C1 segment of cervical spinal cord (tissue), 14 donors: ENCODE measurements at regions not wholly inside any gene's neighbourhood (a gene's known extent, or its start where the extent isn't known, plus 50 kb on each side); places are given as distances from the start of the nearest gene placed in this dataset.
"Not testable (repeated sequence)": the region's sequence is repeated elsewhere in the genome, so short reads cannot be mapped to it uniquely, and the experiment has no call there.

Source experiments
- DNase-seq, 14 donors: peaks; one replicate each; lab custom pipeline; 2025; lab: John Stamatoyannopoulos, UW

DNA sequence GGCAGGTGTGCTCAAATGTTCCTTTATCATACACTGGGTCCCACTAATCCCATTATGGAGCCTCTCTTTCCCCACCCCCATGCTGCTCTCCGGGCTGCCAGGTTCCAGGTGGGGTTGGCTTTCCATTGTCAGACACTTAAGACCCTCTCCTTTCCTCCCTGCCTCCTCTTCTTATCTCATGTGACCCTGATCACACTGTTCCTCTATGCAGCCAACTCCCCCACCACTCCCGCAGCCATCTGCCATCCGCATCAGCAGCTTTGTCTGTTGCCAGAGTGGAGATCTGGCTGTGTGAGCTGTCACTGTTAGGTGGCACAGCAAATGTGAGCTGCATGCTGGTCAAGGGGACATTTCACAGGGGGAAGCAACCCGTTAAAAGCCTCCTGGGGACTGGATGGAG is 391.4 kb downstream of the TNS3 start:
- peak in 1 of 14 donors; percentile 66 for DNase-seq

DNA sequence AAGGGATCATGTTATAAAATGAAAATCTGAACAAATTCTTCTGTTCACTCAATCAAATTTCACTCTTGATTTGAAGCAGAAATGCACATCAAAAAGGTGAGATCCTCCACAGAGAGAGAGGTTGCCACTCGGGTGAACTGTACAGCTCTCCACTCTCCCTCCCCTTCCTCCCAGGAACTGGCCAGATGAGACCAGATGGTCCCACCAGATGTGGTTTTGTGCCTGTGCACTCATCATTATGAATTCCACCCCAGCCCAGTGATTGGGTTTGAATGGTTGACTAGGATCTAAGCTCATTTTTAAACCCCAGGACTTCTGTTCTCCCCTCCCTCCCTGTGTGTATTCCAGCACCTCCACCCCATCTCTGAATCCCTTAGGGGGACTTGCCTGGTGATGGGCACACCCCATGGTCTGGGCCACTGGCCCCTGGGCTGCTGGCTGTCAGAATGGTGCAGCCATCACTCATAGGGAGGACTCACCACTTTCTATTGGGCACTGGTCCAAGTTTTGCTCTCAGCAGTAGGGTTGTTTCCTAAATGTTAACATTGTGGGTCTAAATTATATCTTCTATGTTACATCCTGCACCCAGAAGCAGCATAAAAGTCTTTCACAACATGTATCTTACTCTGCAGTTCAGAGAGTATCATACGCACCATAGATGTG is 393.1 kb downstream of the TNS3 start:
- DNase-seq, result no peak

DNA sequence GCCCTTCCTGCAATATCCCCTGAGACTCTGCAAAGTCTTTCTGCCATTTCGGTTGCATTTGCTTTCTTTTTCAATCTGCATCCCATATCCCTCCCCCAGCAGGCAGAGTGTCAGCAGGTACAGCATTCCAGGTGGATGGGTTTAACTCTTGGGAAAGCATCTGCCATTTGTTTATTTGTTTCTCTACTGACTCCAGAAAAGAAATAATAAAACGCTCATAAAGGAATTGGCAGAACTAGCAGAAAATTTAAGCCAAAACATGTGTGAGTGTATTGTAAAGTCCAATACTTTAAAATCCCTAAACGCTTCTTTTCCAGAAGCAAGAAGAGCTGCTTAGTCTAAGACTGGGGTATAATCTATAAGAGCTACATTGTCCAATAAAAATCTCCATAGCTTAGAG is 393.8 kb downstream of the TNS3 start:
- DNase-seq, result no peak

DNA sequence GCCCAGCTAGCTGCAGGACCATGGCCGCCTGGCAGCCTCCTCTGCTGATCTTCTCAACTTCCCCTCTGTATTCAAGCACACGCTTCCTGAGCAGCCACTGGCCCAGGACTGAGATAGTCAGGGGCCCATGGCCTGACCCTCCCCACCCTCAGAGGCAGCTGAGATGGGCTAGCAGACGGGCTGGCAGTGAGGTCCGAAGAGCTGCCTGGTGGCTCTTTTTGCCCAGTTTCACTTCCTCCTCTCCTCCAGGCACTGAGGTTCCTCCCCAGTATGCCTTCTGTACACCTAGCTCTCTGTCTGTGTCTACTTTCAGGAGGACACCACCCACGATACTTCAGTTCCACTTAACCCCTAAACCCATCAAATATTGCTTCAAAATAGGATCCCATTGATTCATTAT is 395.6 kb downstream of the TNS3 start:
- DNase-seq, result peak in 4 of 14 donors; percentile 8 to 27 (median 16)

DNA sequence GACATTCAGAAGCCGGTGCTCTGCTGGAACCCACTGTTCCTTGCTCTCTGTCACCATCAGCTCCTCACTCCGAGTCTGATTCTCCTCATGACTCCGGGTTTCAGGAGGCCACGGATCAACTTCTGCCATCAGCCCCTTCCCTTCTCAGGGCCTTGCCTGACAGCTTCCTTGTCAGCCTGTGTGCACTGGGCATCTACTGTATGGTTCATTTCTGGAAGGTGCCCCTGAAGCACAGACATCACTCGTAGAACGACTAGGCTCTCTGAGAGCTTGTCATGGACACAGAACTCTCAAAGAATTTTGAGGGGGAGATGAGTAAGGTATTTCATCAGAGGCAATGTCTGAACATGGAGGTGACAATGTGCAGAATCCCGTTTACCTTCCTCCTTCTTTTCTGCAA is 396.1 kb downstream of the TNS3 start:
- no peak for DNase-seq

DNA sequence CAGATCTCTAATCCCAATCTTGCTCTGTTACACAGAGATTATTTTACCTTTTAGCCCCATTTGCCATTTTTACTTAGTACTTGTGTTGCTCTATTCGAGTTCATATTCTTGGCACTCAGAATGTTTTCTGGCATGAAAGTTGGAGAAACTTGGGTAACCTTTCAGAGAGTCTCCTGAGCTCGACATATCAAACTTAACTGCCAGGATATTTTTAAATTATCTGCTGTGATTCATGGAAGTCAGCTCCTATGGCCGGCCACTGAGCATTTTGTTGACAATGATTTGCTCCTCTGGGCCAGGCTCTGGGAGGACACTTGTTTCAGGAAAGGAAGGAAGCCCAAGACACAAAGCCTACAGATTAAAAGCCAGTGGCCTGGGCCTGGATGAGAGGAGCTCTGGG is 396.7 kb downstream of the TNS3 start:
- no peak for DNase-seq

DNA sequence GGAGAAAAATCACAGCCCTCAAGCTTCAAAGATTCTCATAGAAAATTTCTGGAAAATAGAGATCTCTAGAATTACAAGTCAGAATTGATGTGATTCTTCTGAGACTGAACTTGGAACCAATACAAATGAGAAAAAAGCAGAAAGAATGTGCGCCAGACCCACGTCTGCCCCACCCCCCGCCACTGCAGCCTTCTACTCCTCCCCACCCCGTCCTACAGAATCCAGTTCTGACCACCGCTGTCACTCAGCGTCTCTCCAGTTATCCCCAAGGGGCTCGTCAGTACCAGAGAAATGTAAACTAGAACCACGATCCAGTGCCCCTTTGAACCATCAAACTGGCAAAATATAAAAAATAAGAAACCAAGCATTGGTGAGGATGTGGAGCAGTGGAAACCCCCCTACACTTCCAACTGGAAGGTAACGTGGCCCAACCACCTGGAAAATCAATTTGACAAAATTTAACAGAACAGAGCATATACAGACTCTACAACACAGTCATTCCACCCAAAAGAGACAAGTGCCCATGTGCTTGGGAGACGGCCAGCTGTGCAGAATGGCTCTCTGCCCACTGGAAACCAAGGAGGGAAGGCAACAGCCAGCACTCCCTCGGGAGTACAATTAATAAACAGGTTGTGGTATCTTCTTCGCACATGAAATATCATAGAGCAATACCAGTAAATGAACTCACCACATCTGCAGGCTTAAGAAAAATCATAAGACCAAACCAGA is 397.9 kb downstream of the TNS3 start:
- DNase-seq, result peak in 3 of 14 donors; percentile 9 to 14 (median 13)

DNA sequence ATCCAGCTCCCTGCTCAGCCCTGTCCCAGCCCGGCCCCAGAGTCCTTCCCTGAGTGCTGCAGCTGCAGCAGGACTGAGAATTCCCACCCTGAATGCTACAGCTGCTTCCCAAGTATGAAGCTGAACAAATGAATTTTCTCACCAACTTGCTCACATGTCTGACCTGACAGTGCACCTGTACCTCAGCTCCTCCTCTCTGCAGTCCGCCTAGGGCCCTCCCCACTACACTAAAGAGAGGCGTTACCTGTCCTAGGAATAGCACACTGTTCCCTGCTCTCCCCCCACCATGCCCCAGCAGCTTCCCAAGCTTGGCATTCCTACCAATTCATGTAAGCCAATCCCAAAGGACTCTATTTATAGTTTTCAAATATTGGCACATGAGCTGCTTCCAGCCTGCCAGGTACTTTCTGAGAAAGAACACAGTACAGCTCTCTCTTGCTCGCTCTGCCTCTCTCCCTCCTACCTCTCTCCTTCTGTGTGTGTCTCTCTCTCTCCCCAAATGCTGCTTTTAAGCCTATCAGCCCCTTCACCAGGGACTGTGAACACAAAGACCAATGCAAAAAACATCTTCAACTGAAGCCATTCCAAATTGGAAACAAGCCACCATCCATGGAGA is 400.1 kb downstream of the TNS3 start:
- peak in 1 of 14 donors; percentile 80 for DNase-seq

DNA sequence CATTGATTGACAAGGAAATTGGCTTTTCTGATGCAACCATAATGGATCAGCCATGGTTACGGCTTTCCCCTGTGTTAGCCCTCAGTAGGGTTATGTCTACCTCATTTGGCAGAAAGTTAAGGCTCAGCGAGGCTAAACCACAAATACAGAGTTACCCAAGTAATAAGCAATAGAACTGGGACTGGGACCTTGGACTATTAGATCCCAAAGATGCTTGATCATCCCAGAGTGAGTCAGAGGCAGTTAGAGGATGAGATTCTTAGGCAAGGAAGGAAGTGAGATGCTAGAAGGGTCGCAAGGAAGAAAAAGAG is 401.4 kb downstream of the TNS3 start:
- no peak for DNase-seq

DNA sequence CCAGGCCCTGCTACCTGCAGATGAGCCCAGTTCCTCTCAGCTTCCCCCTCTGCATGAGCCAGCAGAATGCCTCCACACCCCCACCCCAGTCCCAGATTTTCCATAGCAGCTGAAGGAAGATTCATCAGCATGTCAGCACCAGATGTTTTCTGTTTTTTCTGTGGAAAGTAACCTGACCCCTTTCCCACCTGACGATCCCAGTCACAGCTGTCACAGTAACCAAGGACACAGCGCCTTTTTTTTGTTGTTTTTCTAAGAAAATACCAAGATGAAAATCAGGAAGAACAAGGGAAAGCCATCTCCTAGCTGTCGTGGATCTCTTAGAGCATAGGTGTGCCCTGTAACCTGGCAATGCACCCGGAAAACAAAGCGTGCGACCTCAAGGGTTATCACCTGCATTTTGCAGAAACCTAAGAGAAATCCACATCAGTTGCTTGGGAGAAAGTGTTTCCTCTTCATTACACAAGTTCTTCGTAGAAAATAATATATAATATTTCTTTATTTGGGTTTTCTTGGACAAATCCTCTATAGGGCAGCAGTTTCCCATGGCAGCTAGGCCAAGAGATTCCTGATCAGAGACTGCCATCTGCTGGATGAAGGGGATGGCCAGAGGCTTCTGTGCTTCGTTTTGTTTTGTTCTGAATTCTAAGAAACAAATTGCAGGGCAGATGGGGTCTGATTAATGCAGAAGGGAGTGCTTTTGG is 401.9 kb downstream of the TNS3 start:
- DNase-seq, result peak in 3 of 14 donors; percentile 15 to 56 (median 25)

DNA sequence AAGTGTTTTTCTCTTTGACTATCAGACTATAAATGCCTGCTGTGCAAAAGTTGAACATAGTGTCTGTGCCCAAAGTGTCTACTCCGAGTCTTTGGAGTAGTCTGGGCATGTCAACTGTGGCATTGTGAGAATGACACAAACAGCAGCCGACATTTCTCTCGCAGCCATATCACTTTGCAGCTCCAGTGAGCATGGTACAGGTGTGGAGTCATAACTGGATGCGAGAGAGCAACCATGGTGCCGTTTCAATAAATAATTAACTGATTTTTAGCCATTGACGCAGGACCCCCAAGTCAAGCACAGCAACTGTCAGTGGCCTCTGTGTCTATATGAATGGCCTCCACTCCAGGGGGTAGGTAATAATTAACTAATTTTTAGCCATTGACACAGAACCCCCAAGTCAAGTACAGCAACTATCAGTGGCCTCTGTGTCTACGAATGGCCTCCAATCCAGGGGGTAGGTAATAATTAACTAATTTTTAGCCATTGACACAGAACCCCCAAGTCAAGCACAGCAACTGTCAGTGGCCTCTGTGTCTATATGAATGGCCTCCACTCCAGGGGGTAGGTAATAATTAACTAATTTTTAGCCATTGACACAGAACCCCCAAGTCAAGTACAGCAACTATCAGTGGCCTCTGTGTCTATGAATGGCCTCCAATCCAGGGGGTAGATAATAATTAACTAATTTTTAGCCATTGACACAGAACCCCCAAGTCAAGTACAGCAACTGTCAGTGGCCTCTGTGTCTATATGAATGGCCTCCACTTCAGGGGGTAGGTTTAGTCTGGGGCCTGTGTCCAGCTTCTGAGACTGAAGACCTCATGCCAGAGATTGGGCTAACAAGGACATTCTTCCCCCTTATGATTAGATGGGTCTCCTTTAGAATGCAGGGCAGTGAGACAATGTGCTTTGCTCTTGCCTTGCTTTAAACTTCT is 409.0 kb downstream of the TNS3 start:
- DNase-seq, result not testable (repeated sequence)

DNA sequence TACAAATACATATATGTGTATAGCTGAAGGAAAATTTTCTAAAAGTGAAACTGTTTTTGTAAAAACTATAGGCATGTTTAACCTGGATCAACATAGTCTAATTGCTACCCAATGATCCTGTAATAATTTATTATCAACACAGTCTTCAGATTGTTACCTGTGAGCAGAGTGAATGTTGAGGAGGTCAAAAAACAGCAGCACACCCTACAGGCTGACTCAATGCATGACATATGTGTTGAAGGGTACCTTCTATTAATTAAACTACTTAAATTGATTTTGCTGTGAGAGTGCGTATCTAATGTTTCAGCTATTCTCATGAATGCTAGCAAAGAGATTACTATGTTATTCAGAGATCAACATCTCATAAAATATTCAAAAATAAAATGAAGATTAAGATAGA is 411.4 kb downstream of the TNS3 start:
- DNase-seq, result no peak

DNA sequence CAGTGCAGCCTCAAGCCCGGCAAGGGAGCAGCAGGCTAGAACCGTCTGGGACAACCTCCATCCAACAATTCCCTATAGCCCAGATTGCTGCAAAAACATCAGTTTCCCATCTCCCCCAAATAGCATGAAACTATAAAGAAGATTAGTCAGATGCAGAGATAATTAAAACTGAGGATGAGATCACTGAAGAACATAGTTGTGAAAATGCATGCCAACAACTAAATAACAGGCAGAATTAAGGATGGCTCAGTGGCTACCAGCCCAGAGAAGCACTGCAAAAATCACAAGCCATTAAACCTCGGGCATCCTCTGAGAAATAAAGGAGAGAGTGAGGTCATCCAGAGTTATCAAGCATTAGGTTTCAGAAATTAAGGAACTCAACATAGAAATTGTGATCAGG is 427.1 kb downstream of the TNS3 start:
- no peak for DNase-seq

DNA sequence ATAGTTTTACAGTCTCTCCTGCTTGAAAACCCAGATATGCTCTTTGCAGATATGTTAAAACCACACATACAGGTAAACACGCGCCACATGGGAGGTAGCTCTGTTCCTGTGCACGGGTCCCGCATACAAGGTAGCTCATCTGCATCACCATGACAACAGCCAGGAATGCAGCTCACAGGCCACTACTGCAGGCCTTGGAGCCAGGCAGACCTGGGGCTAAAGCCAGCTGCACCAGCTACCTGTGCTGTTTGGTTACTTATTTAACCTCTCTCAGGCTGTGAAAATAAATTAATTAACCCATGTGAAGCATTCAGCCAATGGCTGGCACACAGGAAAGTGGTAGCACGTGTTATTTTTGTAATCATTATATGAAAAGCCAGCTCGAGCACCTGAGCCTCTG is 428.3 kb downstream of the TNS3 start:
- peak in 1 of 14 donors; percentile 48 for DNase-seq

DNA sequence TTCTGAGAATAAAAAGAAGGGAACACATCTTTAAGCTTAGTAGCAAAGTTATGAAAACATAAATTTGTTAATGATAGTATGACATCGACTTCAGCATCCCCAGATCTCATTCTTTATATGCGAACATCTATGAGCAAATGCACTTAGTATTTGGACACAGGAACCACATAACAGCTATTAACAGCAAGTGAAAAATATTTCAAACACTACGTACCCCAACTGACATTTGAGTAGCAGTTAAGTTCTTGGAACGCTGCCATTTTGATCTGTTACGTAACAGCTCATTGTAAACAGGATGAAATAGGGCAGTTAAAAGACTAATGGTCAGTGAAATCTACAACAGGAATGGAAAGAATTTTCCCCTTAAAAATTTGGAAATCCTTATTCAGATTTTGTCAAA is 428.9 kb downstream of the TNS3 start:
- peak in 1 of 14 donors; percentile 22 for DNase-seq

DNA sequence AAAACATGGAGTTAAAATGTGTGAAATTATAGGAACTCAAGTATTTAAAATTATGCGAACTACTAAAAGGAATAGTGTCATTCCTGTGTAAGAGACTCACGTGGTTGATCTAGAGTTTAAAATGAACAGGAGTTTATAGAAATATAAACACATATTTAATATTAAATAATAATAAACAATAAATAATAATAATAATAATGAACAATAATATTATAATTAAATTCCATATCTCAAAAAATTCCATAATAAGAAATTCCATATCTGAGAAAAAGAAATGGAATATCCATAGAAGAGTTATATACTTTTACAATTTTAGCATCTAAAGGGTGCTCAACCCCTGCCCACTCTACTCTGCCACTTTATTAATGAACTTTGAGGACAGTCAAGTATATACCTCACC is 429.6 kb downstream of the TNS3 start:
- DNase-seq, result no peak

DNA sequence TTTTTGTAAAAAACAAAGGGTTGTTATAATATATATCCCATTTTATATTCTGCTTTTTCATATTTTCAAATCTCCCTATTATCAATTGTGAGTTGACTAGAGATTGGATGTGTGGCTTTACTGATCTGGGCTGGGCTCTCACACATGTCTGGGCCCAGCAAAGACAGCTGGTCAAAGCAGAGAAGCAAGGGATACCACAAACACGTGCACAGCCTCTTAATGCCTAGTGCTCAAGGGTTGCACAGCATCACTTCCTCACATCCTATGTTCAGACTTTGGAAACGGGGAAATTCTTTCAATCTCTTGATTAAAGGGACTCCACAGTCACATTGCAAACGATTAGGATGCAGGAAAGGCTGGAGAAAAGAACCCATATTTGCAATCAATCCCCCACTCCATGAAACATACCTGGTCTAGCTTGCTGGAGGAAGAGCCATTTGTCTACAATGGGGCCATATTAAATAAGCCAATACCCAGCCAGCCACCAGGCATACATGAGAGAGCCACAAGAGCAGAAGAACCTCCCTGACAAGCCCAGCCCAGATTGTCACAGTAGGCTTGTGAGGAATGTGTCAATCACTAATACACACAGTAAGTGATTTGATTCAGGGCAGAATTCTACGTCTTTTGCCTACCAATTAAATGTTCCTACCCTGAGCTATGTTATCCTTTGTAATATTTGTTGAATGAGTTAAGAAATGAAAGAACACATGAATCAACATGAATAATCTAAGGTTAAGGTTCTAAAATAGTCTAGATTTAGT is 431.2 kb downstream of the TNS3 start:
- no peak for DNase-seq

DNA sequence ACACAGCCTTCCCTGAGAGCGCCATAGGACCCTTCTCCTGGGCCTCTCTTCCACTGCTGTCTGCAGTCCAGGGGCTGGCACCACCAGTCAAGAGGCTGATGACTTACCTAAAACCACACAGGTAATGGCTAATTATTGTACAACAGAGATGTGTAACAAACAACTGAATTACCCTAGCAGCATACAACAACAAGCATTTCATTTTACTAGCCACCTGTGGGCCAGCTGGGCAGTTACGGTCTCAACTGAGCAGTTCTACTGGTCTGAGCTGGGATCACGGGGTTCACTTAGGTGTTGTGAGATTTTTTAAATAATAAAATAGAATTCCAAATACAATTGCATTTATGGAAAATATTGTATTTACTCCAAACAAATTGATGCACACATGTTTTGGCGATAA is 431.9 kb downstream of the TNS3 start:
- DNase-seq, result no peak

DNA sequence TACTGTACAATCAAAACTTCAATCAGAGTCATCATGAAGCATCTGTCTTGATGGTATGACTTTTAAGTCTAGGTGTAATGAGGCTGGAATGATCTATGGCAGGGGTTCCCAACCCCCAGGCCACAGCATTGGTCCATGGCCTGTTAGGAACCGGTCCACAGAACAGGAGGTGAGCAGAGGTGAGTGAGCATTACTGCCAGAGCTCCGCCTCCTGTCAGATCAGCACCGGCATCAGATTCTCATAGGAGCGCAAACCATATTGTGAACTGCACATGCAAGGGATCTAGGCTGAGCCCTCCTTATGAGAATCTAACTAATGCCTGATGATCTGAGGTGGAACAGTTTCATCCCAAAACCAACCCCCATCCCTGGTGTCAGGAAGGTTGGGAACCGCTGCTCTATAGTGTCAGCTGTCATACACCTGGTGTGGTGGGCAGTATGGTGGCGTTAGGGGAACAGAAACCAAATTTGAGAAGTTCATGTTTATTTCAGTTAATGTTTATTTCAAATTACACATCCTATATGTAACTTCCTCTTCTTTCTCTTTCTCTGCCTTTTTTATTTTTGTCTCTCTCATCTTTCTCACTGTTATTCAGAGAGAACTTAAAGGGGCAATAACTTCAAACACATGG is 432.6 kb downstream of the TNS3 start:
- DNase-seq, result no peak

DNA sequence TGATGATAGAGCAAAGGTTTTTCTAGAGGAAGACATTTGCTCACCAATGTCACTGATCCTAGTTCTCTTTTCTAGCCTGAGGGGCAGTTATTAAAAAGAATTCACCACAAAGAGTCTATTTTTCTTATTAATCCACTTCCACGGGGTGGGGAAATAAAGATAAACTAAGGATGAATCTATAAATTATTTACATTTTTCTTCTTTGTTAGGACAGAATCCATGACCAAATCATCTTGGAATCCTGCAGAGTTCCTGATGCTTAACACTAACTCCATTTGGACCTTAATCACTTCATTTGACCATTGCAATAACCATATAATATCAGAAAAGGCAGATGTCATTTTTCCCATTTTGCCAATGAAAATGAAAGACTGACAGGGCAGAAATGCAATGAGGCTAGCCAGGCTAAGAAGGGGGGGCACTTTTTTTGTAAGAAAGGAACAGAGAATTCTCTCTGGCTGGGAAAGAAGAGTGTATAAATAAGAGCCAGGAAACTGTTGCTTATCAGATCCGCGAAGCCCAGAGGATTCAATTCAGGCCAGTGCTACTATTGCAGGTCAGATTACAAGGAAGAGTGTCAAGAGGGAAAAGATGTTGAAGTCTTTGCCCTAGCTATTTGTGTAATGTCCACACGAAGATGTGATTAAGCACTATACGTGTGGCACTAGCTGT is 433.2 kb downstream of the TNS3 start:
- no peak for DNase-seq
